Right kidney (tissue), 1 donor: ENCODE measurements at regions not wholly inside any gene's neighbourhood (a gene's known extent, or its start where the extent isn't known, plus 50 kb on each side); places are given as distances from the start of the nearest gene placed in this dataset.

Experiments
- DNase-seq: peaks from one replicate; pipeline ENCODE4 v3.0.0-alpha.2; 2016

- DNase-seq, result no peak
These were observed 1541.9 kb downstream of the AACS start for GRCh38 chr12:126607157-126607556.

GRCh38 chr12:126607867-126608266 lies 1542.6 kb downstream of the AACS start:
- no peak for DNase-seq

GRCh38 chr12:126608607-126609175 lies 1543.5 kb downstream of the AACS start:
- no peak for DNase-seq

GRCh38 chr12:126616441-126616840 lies 1551.2 kb downstream of the AACS start:
- no peak for DNase-seq

- no peak for DNase-seq
These were observed 1552.1 kb downstream of the AACS start for GRCh38 chr12:126617312-126617711.

- DNase-seq, result no peak
These were observed 1562.4 kb downstream of the AACS start for GRCh38 chr12:126627596-126627995.

GRCh38 chr12:126636821-126637220 lies 1571.6 kb downstream of the AACS start:
- DNase-seq, result no peak

GRCh38 chr12:126644236-126645020 lies 1579.2 kb downstream of the AACS start:
- DNase-seq, result no peak

- DNase-seq, result no peak
These were observed 1582.8 kb downstream of the AACS start for GRCh38 chr12:126648074-126648473.

GRCh38 chr12:126651133-126651532 lies 1585.9 kb downstream of the AACS start:
- DNase-seq, result no peak

- DNase-seq, result no peak
These were observed 1598.3 kb downstream of the AACS start for GRCh38 chr12:126663304-126664094.

GRCh38 chr12:126667339-126667738 lies 1599.6 kb upstream of the TMEM132C start:
- no peak for DNase-seq

- DNase-seq, result no peak
These were observed 1598.4 kb upstream of the TMEM132C start for GRCh38 chr12:126668538-126668937.

GRCh38 chr12:126668961-126669360 lies 1598.0 kb upstream of the TMEM132C start:
- DNase-seq, result no peak

GRCh38 chr12:126676434-126676833 lies 1590.5 kb upstream of the TMEM132C start:
- no peak for DNase-seq

GRCh38 chr12:126681676-126682075 lies 1585.3 kb upstream of the TMEM132C start:
- DNase-seq, result no peak

- DNase-seq, result no peak
These were observed 1582.3 kb upstream of the TMEM132C start for GRCh38 chr12:126684703-126685102.

- DNase-seq, result no peak
These were observed 1581.3 kb upstream of the TMEM132C start for GRCh38 chr12:126685636-126686035.

- no peak for DNase-seq
These were observed 1578.4 kb upstream of the TMEM132C start for GRCh38 chr12:126688556-126688955.

GRCh38 chr12:126700096-126700495 lies 1566.9 kb upstream of the TMEM132C start:
- no peak for DNase-seq

- no peak for DNase-seq
These were observed 1562.4 kb upstream of the TMEM132C start for GRCh38 chr12:126704609-126705008.

GRCh38 chr12:126706300-126706699 lies 1560.7 kb upstream of the TMEM132C start:
- no peak for DNase-seq

- no peak for DNase-seq
These were observed 1558.5 kb upstream of the TMEM132C start for GRCh38 chr12:126708492-126708896.
